K562 (cell line): ENCODE measurements at regions not wholly inside any gene's neighbourhood (a gene's known extent, or its start where the extent isn't known, plus 50 kb on each side); places are given as distances from the start of the nearest gene placed in this dataset.

Source experiments
- EWSR1 ChIP-seq: fragments of 450-650 bp; IDR thresholded peaks from 2 replicates; pipeline ENCODE4 v1.6.1; 2018; ENCODE audit warnings: borderline replicate concordance, mild to moderate bottlenecking, low read depth, moderate library complexity; ENCODE audit not compliant: partially characterized antibody
- FOXJ3 ChIP-seq: sonication (generic); formaldehyde crosslinking; IDR thresholded peaks from 2 replicates; pipeline ENCODE4 v1.4.0; 2020; ENCODE audit warnings: mild to moderate bottlenecking, missing genetic modification reagents
- FOXP1 ChIP-seq: sonication (generic); formaldehyde crosslinking; IDR thresholded peaks from 2 replicates; pipeline ENCODE4 v1.8.0; 2022; ENCODE audit warnings: mild to moderate bottlenecking, missing genetic modification reagents
- NR2C1 ChIP-seq, 2 experiments: fragments of 450-650 bp; IDR thresholded peaks; 2 replicates each; pipeline ENCODE4 v1.6.1; 2017; ENCODE audit warnings: mild to moderate bottlenecking in 2 of 2, antibody characterized with exemption in 1 of 2, inconsistent platforms in 1 of 2, missing compliant biosample characterization in 1 of 2, missing genetic modification characterization in 1 of 2
- PHF20 ChIP-seq: fragments of 450-650 bp; IDR thresholded peaks from 2 replicates; pipeline ENCODE4 v1.6.1; 2018; ENCODE audit not compliant: partially characterized antibody
- PHF21A ChIP-seq: fragments of 450-650 bp; IDR thresholded peaks from 2 replicates; pipeline ENCODE4 v1.6.1; 2017; ENCODE audit warnings: low read depth, borderline replicate concordance
- YBX1 ChIP-seq: fragments of 450-650 bp; IDR thresholded peaks from 2 replicates; pipeline ENCODE4 v1.7.1; 2016; ENCODE audit warnings: mild to moderate bottlenecking
- ZBTB8A ChIP-seq: fragments of 450-650 bp; IDR thresholded peaks from 2 replicates; pipeline ENCODE4 v1.6.1; 2018; ENCODE audit warnings: mild to moderate bottlenecking, moderate library complexity; ENCODE audit not compliant: partially characterized antibody
- ZNF146 ChIP-seq: IDR thresholded peaks from one replicate; pipeline ENCODE4 v1.6.1; 2018; ENCODE audit warnings: missing compliant biosample characterization; ENCODE audit not compliant: unreplicated experiment
- ZNF224 ChIP-seq: sonication (generic); formaldehyde crosslinking; IDR thresholded peaks from 2 replicates; pipeline ENCODE4 v1.8.0; 2022; ENCODE audit warnings: mild to moderate bottlenecking, missing genetic modification reagents
- TF ChIP-seq, protein P1 (sequence below): fragments of 450-650 bp; IDR thresholded peaks from 2 replicates; pipeline ENCODE4 v1.6.1; 2017; ENCODE audit warnings: mild to moderate bottlenecking, moderate library complexity
- TF ChIP-seq, protein P2 (sequence below), 3 experiments: IDR thresholded peaks in 2 of 3; conservative IDR thresholded peaks in 1 of 3; 2 replicates each; pipeline ENCODE4 v1.5.1; 2011 to 2012; ENCODE audit warnings: low read length in 3 of 3, mild to moderate bottlenecking in 3 of 3, control low read depth in 2 of 3, improper control_type of control experiment in 1 of 3, inconsistent platforms in 1 of 3, low read depth in 1 of 3, mixed read lengths in 1 of 3, moderate library complexity in 1 of 3; ENCODE audit not compliant: insufficient read depth in 2 of 3
- TF ChIP-seq, protein P3 (sequence below): fragments of 250-450 bp; sonication (Bioruptor Pico); IDR thresholded peaks from 2 replicates; pipeline ENCODE4 v1.4.0; 2020

DNA sequence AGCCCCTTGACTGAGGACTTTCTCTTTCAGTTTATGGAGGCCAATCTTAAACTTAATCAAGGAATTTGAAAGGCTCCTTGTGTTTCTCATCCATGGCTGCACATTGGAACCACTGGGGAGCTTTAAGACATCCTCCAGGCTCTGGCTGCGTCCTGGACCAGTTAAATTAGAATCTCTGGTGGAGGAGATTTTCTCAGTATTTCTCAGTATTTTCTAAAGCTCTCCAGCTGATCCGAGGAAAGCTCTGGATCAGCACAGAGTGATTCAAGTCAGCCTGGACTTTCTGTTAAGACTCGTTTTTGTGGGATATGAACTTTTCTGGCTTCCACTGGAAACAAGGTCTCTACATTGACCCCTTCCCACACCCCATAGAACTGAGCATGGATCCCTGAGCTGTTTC is 249.8 kb downstream of the STK31 start:
- TF ChIP-seq ZNF224 (CRISPR knock-in tag) (no peak), FOXP1 (no peak), YBX1 (no peak), EWSR1 (no peak), PHF20 (no peak), ZNF146 (CRISPR knock-in tag) (no peak), ZBTB8A (no peak), FOXJ3 (CRISPR knock-in tag) (no peak), PHF21A (no peak), NR2C1 (IDR thresholded peaks at IDR 0.05) (no peak), NR2C1 (tag; IDR thresholded peaks at IDR 0.05) (no peak)
- TF ChIP-seq, protein P1, sequence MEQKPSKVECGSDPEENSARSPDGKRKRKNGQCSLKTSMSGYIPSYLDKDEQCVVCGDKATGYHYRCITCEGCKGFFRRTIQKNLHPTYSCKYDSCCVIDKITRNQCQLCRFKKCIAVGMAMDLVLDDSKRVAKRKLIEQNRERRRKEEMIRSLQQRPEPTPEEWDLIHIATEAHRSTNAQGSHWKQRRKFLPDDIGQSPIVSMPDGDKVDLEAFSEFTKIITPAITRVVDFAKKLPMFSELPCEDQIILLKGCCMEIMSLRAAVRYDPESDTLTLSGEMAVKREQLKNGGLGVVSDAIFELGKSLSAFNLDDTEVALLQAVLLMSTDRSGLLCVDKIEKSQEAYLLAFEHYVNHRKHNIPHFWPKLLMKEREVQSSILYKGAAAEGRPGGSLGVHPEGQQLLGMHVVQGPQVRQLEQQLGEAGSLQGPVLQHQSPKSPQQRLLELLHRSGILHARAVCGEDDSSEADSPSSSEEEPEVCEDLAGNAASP = no peak
- TF ChIP-seq, protein P2, sequence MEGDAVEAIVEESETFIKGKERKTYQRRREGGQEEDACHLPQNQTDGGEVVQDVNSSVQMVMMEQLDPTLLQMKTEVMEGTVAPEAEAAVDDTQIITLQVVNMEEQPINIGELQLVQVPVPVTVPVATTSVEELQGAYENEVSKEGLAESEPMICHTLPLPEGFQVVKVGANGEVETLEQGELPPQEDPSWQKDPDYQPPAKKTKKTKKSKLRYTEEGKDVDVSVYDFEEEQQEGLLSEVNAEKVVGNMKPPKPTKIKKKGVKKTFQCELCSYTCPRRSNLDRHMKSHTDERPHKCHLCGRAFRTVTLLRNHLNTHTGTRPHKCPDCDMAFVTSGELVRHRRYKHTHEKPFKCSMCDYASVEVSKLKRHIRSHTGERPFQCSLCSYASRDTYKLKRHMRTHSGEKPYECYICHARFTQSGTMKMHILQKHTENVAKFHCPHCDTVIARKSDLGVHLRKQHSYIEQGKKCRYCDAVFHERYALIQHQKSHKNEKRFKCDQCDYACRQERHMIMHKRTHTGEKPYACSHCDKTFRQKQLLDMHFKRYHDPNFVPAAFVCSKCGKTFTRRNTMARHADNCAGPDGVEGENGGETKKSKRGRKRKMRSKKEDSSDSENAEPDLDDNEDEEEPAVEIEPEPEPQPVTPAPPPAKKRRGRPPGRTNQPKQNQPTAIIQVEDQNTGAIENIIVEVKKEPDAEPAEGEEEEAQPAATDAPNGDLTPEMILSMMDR (IDR thresholded peaks at IDR 0.05 in 2 of 3, conservative IDR thresholded peaks at IDR 0.05 in 1 of 3; ENCODE audit: insufficient read depth in 2 of 3, low read depth in 1 of 3, low read length in 3 of 3) = no peak
- TF ChIP-seq, protein P3, sequence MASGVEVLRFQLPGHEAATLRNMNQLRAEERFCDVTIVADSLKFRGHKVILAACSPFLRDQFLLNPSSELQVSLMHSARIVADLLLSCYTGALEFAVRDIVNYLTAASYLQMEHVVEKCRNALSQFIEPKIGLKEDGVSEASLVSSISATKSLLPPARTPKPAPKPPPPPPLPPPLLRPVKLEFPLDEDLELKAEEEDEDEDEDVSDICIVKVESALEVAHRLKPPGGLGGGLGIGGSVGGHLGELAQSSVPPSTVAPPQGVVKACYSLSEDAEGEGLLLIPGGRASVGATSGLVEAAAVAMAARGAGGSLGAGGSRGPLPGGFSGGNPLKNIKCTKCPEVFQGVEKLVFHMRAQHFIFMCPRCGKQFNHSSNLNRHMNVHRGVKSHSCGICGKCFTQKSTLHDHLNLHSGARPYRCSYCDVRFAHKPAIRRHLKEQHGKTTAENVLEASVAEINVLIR (CRISPR knock-in tag) = no peak
